Fibroblast of gingiva (primary cell): ENCODE measurements at regions not wholly inside any gene's neighbourhood (a gene's known extent, or its start where the extent isn't known, plus 50 kb on each side); places are given as distances from the start of the nearest gene placed in this dataset.
A peak's percentile ranks its signal among the peaks of the same experiment; 100 is the strongest.

Experiments used
- DNase-seq: peaks from one replicate; pipeline ENCODE4 v3.0.0-alpha.2; 2011; ENCODE audit warnings: low read depth

DNA sequence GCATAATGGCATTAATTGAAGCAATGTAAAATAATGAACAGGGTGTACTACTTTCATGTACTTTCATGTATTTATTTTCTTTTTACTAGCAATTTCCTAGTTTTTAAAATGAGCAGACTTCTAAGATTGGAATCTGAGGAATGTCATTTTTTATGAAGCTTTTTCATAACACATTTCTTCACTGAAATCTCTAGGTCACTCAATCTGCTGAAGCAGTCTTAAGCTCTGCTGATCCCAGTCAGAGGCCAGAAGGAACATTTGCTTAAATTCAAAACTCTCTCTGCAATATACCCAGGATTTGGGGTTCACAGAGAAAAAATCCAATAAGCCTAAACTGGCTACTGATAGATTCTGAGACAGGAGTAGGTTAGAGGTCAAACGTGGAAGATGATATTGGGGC lies 73.6 kb upstream of the CNTN1 start:
- DNase-seq = peak; percentile 34

DNA sequence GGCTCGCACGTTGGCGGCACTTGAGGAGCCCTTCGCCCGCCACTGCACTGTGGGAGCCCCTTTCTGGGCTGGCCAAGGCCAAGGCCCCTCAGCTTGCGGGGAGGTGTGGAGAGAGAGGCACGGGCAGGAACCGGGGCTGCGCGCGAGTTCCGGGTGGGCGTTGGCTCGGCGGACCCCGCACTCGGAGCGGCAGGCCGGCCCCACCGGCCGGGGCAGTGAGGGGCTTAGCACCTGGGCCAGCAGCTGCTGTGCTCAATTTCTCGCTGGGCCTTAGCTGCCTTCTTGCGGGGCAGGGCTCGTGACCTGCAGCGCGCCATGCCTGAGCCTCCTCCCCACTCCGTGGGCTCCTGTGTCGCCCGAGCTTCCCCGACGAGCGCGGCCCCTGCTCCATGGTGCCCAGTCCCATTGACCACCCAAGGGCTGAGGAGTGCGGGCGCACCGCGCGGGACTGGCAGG lies 71.6 kb upstream of the CNTN1 start:
- no peak for DNase-seq

DNA sequence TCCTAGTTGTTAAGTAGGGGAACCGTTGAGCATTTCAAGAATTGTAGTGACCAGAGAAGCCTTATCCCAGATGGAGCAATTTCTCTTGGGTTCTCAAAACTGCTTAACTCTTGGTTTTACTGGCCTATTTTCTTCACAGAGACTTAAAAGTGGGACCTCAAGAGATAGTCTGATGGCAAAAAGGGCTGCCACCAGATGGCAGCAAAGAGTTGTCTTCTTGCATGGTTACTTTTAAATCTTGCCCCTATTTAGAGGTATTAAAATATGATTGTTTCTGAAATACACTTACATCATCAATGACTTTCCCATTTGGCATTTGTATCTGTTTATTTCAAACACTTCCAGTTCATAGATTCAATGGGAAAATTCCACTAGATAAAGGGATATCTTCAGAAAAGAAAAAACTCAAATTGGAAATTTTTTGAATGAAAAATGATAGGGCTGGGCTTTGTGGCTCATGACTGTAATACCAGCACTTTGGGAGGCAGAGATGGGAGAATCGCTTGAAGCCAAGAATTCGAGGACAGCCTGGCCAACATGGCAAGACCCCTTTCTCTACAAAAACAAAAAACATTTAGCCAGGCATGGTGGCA lies 69.9 kb upstream of the CNTN1 start:
- peak; percentile 58 for DNase-seq

DNA sequence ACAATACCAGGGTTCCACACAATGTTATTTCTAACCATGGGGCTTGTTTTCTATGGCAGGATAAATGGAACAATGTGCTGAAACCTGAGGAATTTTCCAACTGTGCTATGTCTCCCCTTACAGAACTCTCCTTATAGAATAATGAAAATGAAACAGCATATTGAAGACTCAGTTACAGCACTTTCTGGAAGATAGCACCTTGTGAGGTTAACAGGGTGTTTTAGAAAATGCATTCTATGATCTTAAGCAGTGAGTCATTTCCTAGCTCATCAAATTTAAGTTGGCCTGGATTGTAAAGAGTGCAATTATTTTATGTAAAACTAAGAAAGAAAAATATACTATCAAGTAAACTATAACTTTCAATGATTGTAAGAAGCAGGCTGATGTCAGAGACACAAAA lies 60.1 kb upstream of the CNTN1 start:
- DNase-seq = no peak

DNA sequence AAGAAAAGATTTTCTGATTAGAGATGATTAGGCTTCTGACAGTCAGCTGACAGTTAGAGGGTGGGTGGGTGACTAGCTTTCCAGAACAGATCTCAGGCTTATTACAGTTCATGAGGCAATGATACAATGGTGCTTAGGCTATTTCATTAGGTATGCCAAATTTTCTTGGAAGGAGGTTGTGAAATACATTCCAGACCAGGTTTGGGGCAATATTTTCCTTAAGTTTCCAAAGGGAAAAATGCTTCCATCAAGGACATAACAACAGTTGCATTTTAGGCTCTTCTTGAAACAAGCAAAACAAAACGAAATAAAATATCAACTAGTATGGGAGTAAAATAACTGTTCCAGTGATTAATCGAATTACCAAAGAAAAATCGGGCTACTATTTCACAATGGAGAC lies 59.3 kb upstream of the CNTN1 start:
- DNase-seq = peak; percentile 31

DNA sequence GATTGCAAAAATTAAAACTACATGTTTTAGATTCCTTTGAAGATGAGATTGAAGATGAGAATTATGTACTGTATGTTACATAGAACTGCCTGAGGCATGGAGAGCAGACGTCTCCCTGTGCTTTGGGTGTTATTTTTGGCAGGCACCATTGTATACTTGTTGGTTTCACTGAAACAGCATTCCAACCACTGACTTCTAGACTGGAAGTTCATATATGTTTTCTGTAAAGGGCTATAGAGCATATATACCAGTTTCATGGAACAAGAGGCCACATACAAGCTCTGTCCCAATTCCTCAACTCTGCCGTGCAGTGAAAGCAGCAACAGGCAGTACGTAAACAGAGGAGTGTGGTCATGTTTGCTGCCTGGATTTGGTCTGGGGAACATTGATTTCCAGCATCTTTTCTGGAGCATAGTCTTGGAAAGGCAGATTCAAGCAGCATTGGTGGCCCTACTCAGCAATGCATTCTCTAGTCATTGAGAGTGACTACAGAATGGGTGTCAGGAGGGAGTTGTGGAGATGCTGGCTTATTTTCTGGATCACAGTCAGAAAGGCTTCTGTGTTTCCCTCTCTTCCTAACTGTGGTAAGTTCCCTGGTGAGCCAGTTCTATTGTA lies 57.6 kb upstream of the CNTN1 start:
- DNase-seq = peak; percentile 17

DNA sequence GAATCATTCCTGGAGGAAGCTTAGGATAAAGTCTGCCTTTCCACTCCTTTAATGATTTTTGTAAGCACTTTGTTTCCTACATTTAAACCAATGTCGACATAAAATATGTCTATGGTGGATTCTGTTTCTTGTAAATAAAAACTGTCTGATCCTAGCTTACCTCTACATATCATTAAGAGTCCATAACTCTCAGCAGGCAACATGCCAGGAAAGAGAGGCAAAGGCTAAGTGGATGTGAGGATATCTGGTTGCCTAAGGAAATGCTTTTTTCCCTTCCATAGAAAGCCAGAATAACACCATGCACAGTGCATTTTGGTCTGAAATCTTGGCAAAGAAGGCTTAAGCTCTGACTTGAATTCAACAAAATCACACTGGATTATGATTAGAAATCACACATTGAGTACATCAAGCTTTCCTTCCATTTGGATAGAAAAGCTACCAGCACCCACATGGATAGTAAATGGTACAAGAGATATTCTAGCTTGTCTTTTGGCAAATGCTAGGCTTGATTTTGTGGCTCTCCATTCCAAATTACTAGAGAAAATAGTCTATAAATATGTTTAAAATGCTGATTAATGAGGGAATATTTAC lies 57.0 kb upstream of the CNTN1 start:
- DNase-seq = no peak
